Thoracic aorta (tissue), 2 donors: ENCODE measurements at regions not wholly inside any gene's neighbourhood (a gene's known extent, or its start where the extent isn't known, plus 50 kb on each side); places are given as distances from the start of the nearest gene placed in this dataset.

Experiments
- ATAC-seq: fragments of 150-250 bp; one replicate; pipeline ENCODE4 v1.8.0; 2017; ENCODE audit warnings: low read depth; ENCODE audit not compliant: insufficient number of reproducible peaks, low FRiP score
- DNase-seq: peaks from one replicate; pipeline ENCODE4 v3.0.0-alpha.2; 2020; ENCODE audit warnings: low spot score
- H3K27ac ChIP-seq, 2 donors: fragments of 200-600 bp; sonication (generic); 1 replicate in 1 of 2; 2 replicates in 1 of 2; pipeline ENCODE4 v1.5.1; 2016; ENCODE audit warnings: mild to moderate bottlenecking in 2 of 2, moderate library complexity in 2 of 2
- H3K27me3 ChIP-seq: fragments of 200-600 bp; sonication (generic); replicated peaks from 2 replicates; pipeline ENCODE4 v1.6.0; 2016; ENCODE audit warnings: mild to moderate bottlenecking; ENCODE audit not compliant: insufficient read depth
- H3K36me3 ChIP-seq: fragments of 200-600 bp; sonication (generic); one replicate; pipeline ENCODE4 v1.5.1; 2016
- H3K4me1 ChIP-seq, 2 donors: fragments of 200-600 bp; sonication (generic); 1 replicate in 1 of 2; 2 replicates in 1 of 2; pipeline versions ENCODE4 v1.5.1 to v1.6.0; 2016; ENCODE audit warnings: low read depth in 2 of 2, mild to moderate bottlenecking in 1 of 2; ENCODE audit not compliant: control insufficient read depth in 1 of 2
- H3K4me3 ChIP-seq: fragments of 200-600 bp; sonication (generic); 2 replicates; pipeline ENCODE4 v1.5.1; 2016; ENCODE audit warnings: mild to moderate bottlenecking
- H3K9me3 ChIP-seq: fragments of 200-600 bp; sonication (generic); 2 replicates; pipeline ENCODE4 v1.5.1; 2016
- CTCF ChIP-seq: fragments of 200-600 bp; sonication (generic); IDR thresholded peaks from one replicate; pipeline ENCODE4 v1.5.1; 2019; ENCODE audit warnings: antibody characterized with exemption

- no peaks in the 10 kb centered on the region for H3K36me3 ChIP-seq
- no peak for ATAC-seq
- no peak overlapping the region for H3K27ac ChIP-seq
- TF ChIP-seq CTCF = no peak
- H3K27me3 ChIP-seq = no peaks in the 10 kb centered on the region
- peaks cover 5% of the 10 kb centered on the region for H3K9me3 ChIP-seq
- no peaks in the 10 kb centered on the region for H3K4me1 ChIP-seq
- no peak for DNase-seq
- H3K4me3 ChIP-seq = no peak overlapping the region
These were observed 160.9 kb upstream of the SLC30A5 start for GRCh38 chr5:68932830-68933434.

GRCh38 chr5:68942169-68942568 lies 151.6 kb upstream of the SLC30A5 start:
- Histone ChIP-seq H3K27ac (no peak overlapping the region), H3K4me3 (no peak overlapping the region), H3K4me1 (no peaks in the 10 kb centered on the region), H3K36me3 (no peaks in the 10 kb centered on the region), H3K27me3 (no peaks in the 10 kb centered on the region), H3K9me3 (no peaks in the 10 kb centered on the region)
- ATAC-seq (no peak), DNase-seq (no peak)
- no peak for TF ChIP-seq CTCF

GRCh38 chr5:68946728-68947127 lies 147.1 kb upstream of the SLC30A5 start:
- ATAC-seq = no peak
- Histone ChIP-seq H3K27me3 (no peaks in the 10 kb centered on the region), H3K9me3 (no peaks in the 10 kb centered on the region), H3K4me3 (no peak overlapping the region), H3K4me1 (peaks cover 0 to 8% of the 10 kb centered on the region in 2 donors), H3K36me3 (no peaks in the 10 kb centered on the region), H3K27ac (no peak overlapping the region)
- no peak for TF ChIP-seq CTCF
- DNase-seq = no peak

GRCh38 chr5:68947986-68948385 lies 145.8 kb upstream of the SLC30A5 start:
- Histone ChIP-seq H3K4me3 (no peak overlapping the region), H3K36me3 (no peaks in the 10 kb centered on the region), H3K27ac (no peak overlapping the region), H3K4me1 (peaks cover 0 to 8% of the 10 kb centered on the region in 2 donors), H3K27me3 (no peaks in the 10 kb centered on the region), H3K9me3 (no peaks in the 10 kb centered on the region)
- no peak for ATAC-seq
- DNase-seq = no peak
- no peak for TF ChIP-seq CTCF

GRCh38 chr5:68949256-68949655 lies 144.6 kb upstream of the SLC30A5 start:
- no peak overlapping the region for H3K27ac ChIP-seq

More at GRCh38 chr5:68949256-68949655, 144.6 kb upstream of the SLC30A5 start:
- DNase-seq (no peak), ATAC-seq (no peak)
- Histone ChIP-seq H3K4me3 (no peak overlapping the region), H3K4me1 (peaks cover 0 to 21% of the 10 kb centered on the region in 2 donors), H3K9me3 (no peaks in the 10 kb centered on the region), H3K36me3 (no peaks in the 10 kb centered on the region), H3K27me3 (no peaks in the 10 kb centered on the region)
- TF ChIP-seq CTCF = no peak
